ENCODE measurements at regions not wholly inside any gene's neighbourhood (a gene's known extent, or its start where the extent isn't known, plus 50 kb on each side); places are given as distances from the start of the nearest gene placed in this dataset.

DNA sequence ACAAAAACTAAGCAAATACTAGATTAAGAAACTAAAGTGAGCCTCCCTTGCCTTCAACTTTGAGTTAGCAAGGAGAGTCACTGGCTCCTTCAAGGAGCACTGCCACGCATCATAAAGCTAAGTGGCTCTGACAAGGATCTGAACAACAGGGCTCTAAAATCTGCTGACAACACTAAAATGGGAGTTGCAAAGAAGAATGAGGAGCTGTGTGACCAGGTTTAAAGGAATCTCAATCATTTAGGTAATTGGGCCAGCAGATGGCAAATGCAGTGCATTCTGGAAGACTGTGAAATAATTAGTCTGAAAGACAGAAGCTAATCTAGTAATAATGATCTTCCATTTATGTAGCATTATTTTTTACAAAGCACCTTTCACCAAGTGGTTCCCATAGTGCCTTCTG is 297.0 kb upstream of the TAS2R1 start:
- DNase-seq (ENCODE audit: low spot score), result peak; percentile 51

GRCh38 chr5:9924614-9925013 is 294.5 kb upstream of the TAS2R1 start:
- peak; percentile 93 for DNase-seq (ENCODE audit: low spot score)

- no peak for DNase-seq (ENCODE audit: low spot score)
Measured at GRCh38 chr5:9922719-9923118, 292.6 kb upstream of the TAS2R1 start.

GRCh38 chr5:9920697-9921096 is 290.5 kb upstream of the TAS2R1 start:
- DNase-seq (ENCODE audit: low spot score), result no peak

DNA sequence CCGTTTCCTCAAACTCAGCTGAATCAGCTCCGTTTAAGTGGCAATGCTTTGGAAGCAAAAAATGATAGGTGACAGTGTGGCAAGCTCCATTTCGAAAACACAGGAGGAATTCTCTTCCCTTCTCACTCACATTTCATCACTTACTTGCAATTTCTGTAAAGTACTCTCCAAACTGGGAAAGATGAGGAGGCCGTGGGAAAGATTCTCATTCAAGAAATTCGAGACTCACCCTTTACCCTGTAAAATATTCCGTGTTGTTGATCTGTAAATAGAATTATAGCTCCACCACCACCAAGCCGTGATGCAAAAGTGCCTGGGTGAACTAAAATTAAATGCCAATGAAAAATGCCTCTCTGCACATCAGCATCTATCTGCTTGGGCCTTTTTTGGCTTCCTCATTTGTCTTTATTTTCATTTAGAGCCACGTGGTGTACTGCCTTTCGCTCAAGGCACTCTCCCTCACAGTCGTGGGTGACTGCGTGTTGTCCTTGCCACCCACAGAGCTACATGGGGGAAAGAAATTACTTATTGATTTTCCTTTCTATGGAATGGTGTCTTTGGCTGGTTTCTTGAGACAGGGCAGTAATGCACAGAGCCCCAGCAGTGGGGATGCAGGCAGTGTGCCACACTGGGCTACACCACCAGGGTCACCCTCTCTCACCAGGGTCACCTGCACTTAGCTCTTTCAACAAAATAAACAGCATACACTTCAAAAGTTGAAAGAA is 289.3 kb upstream of the TAS2R1 start:
- no peak for DNase-seq (ENCODE audit: low spot score)

DNA sequence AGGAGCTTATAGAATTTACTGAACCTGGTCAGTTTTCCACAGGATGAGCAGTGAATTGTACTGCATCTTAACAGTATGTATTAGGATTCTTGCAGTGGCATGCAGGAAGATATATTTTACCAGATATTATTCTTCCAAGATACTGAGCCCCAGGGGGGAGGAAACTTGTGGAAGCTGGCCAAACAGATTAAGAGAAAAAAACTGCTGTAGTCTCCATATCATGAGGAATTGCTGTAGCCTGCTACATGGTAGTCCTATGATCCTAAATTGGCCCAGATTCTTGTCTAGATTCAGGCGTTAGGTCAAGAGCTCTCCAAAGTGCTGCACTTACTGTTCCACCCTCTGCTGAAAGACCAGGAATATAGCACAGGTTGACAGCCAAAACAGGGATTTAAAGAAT is 275.5 kb upstream of the TAS2R1 start:
- DNase-seq (ENCODE audit: low spot score), result no peak

DNA sequence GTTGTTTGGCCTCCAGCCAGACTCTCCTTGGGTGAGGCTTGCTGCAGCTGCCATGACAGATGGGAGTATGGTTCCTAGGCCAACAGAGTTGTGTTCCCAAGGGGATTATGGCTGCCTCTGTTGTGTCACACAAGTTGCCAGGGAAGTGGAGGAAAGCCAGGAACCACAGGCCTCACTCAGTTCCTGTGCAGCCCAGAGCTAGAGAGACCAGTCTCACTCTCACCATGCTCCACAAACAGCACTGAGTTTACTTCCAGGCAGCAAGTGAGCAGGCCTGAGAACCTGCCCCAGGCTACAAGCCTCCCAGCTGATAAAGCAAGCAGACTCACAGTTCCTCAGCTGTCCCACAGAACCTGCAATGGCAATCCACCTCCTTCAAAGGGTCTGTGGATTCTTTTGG is 273.6 kb upstream of the TAS2R1 start:
- DNase-seq (ENCODE audit: low spot score), result no peak

DNA sequence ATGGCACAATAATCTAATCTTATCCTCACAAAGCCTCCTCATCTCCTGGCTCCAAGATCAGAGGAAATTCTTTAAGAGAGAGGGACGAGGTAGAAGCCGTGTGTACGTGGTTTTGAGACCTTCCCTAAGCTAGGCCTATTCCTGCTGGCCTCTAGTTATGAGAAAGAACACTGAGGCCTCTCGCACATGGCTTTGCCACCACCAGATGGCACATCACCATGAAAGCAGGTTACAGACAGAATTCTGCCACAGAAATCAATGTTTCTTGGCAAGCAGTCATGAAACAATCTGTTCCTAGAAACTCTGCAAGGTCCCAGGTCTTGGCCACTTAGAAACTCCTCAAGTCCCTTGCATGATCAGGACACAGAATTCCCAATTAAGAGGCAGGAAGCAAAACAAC is 268.2 kb upstream of the TAS2R1 start:
- peak; percentile 40 for DNase-seq (ENCODE audit: low spot score)

DNA sequence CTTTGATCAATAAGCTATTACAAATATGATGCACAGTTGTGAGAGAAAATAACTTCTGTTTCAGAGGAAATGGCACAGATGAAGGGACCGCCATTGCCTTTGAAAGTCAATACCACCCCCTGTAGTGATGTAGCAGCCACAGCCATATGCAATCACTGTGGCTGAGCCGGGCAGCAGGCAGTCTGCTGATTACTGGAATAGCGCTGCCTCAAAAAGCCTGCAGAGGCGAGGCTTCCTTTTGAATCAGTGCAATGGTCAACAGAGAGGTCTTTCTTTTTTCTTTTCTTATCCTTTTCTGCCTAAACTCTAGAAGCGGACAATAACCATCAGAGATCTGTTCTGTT is 265.1 kb upstream of the TAS2R1 start:
- DNase-seq (ENCODE audit: low spot score), result no peak

DNA sequence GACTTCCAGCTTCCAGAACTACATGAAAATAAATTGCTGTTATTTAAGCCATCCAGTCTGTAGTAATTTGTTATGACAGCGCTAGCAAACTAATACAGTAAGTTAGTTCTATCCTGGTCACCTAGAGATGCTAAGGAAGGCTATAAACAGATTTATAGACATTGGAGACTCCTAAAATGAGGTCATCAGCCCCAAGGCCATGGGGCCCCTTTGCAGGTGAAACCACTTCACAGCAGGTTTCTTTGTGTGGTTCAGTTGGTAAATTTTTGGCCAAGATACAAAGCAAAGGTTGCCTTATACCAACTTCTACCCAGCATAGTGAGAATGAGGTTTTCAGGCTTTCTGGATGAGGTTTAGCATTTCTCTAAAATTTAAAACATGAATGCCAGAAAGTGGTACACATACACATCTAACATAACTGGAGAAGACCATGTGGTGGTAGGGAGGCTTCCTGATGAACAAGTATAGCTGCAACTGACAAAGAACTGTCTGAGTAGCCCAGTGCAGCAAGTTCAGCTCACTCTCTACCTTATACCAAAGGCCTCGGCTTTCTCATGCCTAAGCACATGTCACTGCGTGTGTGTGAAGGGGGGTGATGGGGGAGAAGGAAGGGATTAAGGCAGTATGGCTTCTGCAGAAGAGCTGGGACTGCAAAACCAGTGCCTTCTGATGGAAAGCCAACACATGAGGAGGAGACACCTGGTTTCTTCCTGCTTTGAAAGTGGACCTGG is 264.6 kb upstream of the TAS2R1 start:
- no peak for DNase-seq (ENCODE audit: low spot score)

- peak; percentile 52 for DNase-seq (ENCODE audit: low spot score)
Measured at GRCh38 chr5:9892696-9893095, 262.5 kb upstream of the TAS2R1 start.

DNA sequence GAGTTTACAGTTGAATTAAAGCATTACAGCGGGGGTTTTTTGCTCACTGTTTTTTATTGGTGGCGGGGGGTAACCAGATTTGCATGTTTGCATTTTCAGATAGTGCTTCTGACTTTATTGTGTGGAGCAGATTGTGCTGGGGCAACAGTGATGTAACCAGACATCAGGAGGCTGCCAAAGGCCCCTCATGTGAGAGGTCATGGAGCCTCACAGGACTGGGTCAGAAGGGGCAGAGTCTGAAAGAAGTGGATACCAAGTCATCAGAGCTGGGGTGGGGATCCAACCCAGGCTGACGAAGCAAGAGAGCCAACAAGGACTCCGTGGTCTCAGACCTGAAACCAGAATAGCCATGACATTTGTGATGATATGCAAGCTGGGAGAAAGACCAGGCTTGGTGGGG is 259.4 kb upstream of the TAS2R1 start:
- DNase-seq (ENCODE audit: low spot score), result no peak

GRCh38 chr5:9888501-9888901 is 258.4 kb upstream of the TAS2R1 start:
- DNase-seq (ENCODE audit: low spot score), result peak; percentile 84

- DNase-seq (ENCODE audit: low spot score), result no peak
Measured at GRCh38 chr5:9885164-9885563, 255.0 kb upstream of the TAS2R1 start.

- DNase-seq (ENCODE audit: low spot score), result no peak
Measured at GRCh38 chr5:9878206-9878605, 248.1 kb upstream of the TAS2R1 start.

DNA sequence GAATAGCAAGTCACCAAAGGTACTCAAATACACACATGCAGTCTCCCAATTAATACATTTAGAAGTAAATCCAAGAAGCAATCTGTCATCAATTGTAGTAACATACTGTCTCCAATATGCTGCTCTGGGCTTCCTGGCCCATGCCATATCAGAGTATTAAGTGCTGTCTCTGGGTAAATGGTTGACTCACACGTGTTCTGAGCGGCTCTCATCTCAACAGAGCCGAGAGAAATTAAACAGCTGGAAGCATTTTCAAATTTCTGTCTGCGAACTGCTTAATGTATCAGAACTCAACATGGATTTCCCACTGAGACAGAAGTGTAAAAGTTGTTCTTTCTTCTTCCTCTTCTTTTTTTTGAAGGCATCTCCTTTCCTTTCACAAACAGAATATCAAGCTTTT is 247.3 kb upstream of the TAS2R1 start:
- no peak for DNase-seq (ENCODE audit: low spot score)

- no peak for DNase-seq (ENCODE audit: low spot score)
Measured at GRCh38 chr5:9876451-9876850, 246.3 kb upstream of the TAS2R1 start.

DNA sequence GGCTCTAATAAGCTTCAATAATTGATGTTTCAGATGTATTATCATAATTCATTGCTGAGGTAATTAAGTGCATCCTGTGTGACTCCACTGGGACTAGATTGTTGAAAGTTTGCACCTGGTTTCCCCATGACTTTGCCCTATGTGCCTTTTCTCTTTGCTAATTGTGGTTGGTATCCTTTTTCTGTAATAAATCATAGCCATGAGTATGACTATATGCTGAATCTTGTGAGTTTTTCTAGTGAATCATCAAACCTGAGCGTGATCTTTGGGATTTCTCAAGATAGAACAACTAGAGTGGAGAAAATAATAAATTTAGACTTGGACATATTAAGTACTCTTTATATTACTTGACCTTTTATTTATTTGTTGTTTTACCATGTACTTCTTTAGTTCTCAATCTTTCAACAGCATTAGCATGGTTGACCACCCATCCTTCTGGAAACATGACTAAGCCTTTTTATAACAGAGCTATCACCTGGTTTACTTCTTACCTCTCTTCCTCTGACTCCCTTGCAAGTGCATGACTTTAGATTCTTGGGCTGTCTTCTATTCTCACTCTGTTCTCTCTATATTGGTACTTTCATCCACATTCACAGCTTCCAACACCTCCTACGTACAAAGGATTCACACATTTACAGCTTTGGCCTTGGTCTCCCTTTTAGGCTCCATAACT is 239.6 kb upstream of the TAS2R1 start:
- peak; percentile 95 for DNase-seq (ENCODE audit: low spot score)

- DNase-seq (ENCODE audit: low spot score), result no peak
Measured at GRCh38 chr5:9865574-9865973, 235.4 kb upstream of the TAS2R1 start.

DNA sequence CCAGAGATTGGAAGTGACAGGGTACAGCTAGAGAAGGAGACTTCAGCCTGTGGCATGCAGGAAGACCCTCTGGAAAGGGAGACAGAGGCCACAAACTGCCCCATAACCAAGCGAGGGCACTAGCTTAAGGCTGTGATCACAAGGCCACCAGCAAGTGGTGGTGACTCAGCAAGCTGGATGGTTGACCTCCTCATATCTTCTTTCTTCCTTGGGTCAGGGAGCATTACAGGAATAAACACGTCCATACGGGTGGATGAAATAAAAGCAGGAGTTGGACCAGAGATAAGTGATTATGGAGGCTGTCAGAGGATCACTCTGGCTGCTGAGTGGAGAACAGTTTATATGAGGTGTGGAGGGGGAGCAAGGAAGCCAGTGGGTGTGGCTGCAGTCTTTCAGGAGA is 234.6 kb upstream of the TAS2R1 start:
- no peak for DNase-seq (ENCODE audit: low spot score)

DNA sequence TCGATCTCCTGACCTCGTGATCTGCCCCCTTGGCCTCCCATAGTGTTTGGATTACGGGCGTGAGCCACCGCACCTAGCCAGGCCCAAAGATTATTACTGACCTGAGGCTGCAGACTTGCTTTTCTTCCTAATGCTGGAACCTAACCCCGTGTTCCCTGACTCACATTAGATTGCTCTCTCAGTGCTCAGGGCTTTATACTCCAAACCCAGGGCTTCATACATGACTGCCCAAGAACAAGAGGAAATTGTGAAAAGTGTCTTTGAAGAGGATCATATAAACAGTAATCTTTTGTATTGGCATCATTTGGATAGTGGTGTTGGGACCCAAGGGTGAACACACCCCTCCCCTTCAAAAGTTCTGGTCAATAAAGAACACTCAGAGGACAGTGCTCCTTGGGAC is 233.3 kb upstream of the TAS2R1 start:
- DNase-seq (ENCODE audit: low spot score), result no peak

DNA sequence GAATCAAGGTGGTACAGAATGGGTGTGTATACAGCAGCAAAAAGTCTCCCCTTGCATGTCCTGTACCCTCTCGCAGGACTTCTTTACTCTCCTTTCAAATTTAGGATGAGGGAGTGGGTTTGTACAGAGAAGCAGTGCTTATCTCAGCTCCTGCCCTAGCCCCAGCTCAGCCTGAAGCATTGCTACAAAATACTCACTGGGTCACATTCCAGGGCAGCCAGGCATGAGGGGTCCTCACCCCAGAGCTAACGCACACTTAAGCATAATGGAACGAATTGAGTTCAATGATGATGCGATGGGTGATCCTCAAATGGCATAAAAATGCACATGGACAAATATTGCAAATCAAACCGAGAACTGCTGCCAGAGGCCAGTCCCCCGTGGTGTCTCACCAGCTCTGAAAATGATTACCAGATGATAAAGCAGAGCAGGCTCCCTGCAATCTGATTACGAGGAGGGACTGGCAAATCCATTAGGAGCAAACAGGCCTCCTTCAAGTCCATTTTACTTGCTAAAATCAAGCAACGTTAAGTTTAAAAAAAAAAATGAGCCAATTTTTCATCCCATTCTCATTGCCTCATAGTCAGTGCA is 231.6 kb upstream of the TAS2R1 start:
- no peak for DNase-seq (ENCODE audit: low spot score)

DNA sequence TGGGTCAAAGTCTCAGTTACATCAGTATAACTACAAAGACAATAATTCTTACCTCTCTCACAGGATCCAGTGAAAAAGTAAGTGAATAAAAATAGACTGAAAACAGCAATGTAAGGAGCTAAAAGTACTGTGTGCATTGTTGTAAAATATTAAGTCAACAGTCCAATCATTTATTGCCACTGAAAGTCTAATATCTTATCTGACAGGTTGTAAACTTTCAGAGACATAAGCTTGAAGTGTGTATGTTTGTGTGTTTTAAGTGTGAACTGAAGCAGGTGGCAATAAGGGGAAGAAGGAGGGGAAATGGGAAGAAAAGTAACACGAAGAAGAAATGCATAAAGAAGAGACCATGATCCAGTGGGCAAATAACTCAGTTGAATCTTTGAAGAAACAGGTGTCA is 229.7 kb upstream of the TAS2R1 start:
- no peak for DNase-seq (ENCODE audit: low spot score)

All from A172 (cell line).